WTC11 (cell line): ENCODE measurements at regions not wholly inside any gene's neighbourhood (a gene's known extent, or its start where the extent isn't known, plus 50 kb on each side); places are given as distances from the start of the nearest gene placed in this dataset.

Source experiments
- ATAC-seq: fragments of 200-7000 bp; cut with Tn5 transposase; 2 replicates; pipeline ENCODE4 v1.10.0; 2021; ENCODE audit warnings: mild to moderate bottlenecking, moderate library complexity
- CTCF ChIA-PET: fragments of 300-600 bp; sonication (Branson Sonifier 250); formaldehyde crosslinking; loops from one replicate; lab custom pipeline; 2021; ENCODE audit warnings: antibody characterized with exemption; lab: Charles Lee
- POLR2A ChIA-PET: fragments of 350-600 bp; sonication (Branson Sonifier 250); formaldehyde crosslinking; loops from one replicate; lab custom pipeline; 2021; ENCODE audit warnings: antibody characterized with exemption; lab: Charles Lee
- DNase-seq: peaks from one replicate; pipeline ENCODE4 v3.0.0; 2021; ENCODE audit warnings: low spot score
- H3K27ac Mint-ChIP-seq: 2 replicates; pipeline ENCODE4 v1.8.0; 2021; ENCODE audit warnings: mixed read lengths
- H3K27me3 Mint-ChIP-seq: 2 replicates; pipeline ENCODE4 v1.8.0; 2021; ENCODE audit warnings: low read depth, mild to moderate bottlenecking, moderate library complexity, mixed read lengths
- H3K36me3 Mint-ChIP-seq: 2 replicates; pipeline ENCODE4 v1.8.0; 2021; ENCODE audit warnings: mixed read lengths
- H3K4me1 Mint-ChIP-seq: 2 replicates; pipeline ENCODE4 v1.8.0; 2022; ENCODE audit warnings: mixed read lengths
- H3K4me3 Mint-ChIP-seq: 2 replicates; pipeline ENCODE4 v1.8.0; 2021; ENCODE audit warnings: mild to moderate bottlenecking, moderate library complexity, mixed read lengths
- H3K9me3 Mint-ChIP-seq: 2 replicates; pipeline ENCODE4 v1.8.0; 2021; ENCODE audit warnings: mixed read lengths
- AR ChIP-seq: fragments of 250-450 bp; sonication (Bioruptor Pico); IDR thresholded peaks from 2 replicates; pipeline ENCODE4 v1.9.0; 2021; ENCODE audit warnings: mild to moderate bottlenecking
- ARID4B ChIP-seq: sonication (generic); formaldehyde crosslinking; IDR thresholded peaks from 2 replicates; pipeline ENCODE4 v1.8.0; 2023; ENCODE audit warnings: missing genetic modification reagents, mild to moderate bottlenecking, borderline replicate concordance
- ATF3 ChIP-seq: sonication (generic); formaldehyde crosslinking; conservative IDR thresholded peaks from 2 replicates; pipeline ENCODE4 v1.8.1; 2022; ENCODE audit warnings: mild to moderate bottlenecking, missing genetic modification reagents
- CREM ChIP-seq: sonication (generic); formaldehyde crosslinking; IDR thresholded peaks from 2 replicates; pipeline ENCODE4 v1.8.1; 2022; ENCODE audit warnings: mild to moderate bottlenecking, missing genetic modification reagents, moderate library complexity
- CTCF ChIP-seq: fragments of 200-600 bp; IDR thresholded peaks from 2 replicates; pipeline ENCODE4 v1.8.0; 2022; ENCODE audit warnings: antibody characterized with exemption
- E2F5 ChIP-seq: sonication (generic); formaldehyde crosslinking; IDR thresholded peaks from 2 replicates; pipeline ENCODE4 v1.8.1; 2022; ENCODE audit warnings: mild to moderate bottlenecking, moderate library complexity, missing genetic modification reagents
- FOXP4 ChIP-seq: sonication (generic); formaldehyde crosslinking; IDR thresholded peaks from 2 replicates; pipeline ENCODE4 v1.8.0; 2022; ENCODE audit warnings: mild to moderate bottlenecking, missing genetic modification reagents
- IRF1 ChIP-seq: sonication (generic); formaldehyde crosslinking; IDR thresholded peaks from 2 replicates; pipeline ENCODE4 v1.8.0; 2023; ENCODE audit warnings: missing genetic modification reagents
- JAZF1 ChIP-seq: fragments of 250-450 bp; sonication (Bioruptor Pico); IDR thresholded peaks from 2 replicates; pipeline ENCODE4 v1.9.0; 2021; ENCODE audit warnings: moderate library complexity, mild to moderate bottlenecking, inconsistent platforms
- MXD4 ChIP-seq: fragments of 250-450 bp; sonication (Bioruptor Pico); IDR thresholded peaks from 2 replicates; pipeline ENCODE4 v1.8.0; 2021; ENCODE audit warnings: mild to moderate bottlenecking, moderate library complexity, borderline replicate concordance
- MYBL2 ChIP-seq: sonication (generic); formaldehyde crosslinking; IDR thresholded peaks from 2 replicates; pipeline ENCODE4 v1.8.1; 2023; ENCODE audit warnings: mild to moderate bottlenecking, moderate library complexity, missing genetic modification reagents
- NR2C2 ChIP-seq: sonication (generic); formaldehyde crosslinking; IDR thresholded peaks from 2 replicates; pipeline ENCODE4 v1.8.0; 2022; ENCODE audit warnings: mild to moderate bottlenecking, missing genetic modification reagents
- TP53 ChIP-seq: sonication (generic); formaldehyde crosslinking; IDR thresholded peaks from 2 replicates; pipeline ENCODE4 v1.8.1; 2023; ENCODE audit warnings: mild to moderate bottlenecking, missing genetic modification reagents
- USF1 ChIP-seq: sonication (generic); formaldehyde crosslinking; IDR thresholded peaks from 2 replicates; pipeline ENCODE4 v1.8.0; 2022; ENCODE audit warnings: mild to moderate bottlenecking, missing genetic modification reagents
- ZNF532 ChIP-seq: fragments of 250-450 bp; sonication (Bioruptor Pico); IDR thresholded peaks from 2 replicates; pipeline ENCODE4 v1.9.0; 2021; ENCODE audit warnings: mild to moderate bottlenecking, borderline replicate concordance

GRCh38 chr14:49051328-49052060 lies 534.7 kb downstream of the RPS29 start (continued):
- no peak for TF ChIP-seq ZNF532 (CRISPR knock-in tag)
- no peak for TF ChIP-seq TP53
- TF ChIP-seq AR (CRISPR knock-in tag) = no peak
- no peak for TF ChIP-seq CTCF
- TF ChIP-seq USF1 (CRISPR knock-in tag) = no peak
- no peak for TF ChIP-seq NR2C2 (CRISPR knock-in tag)
- TF ChIP-seq CREM (CRISPR knock-in tag) = no peak
- TF ChIP-seq MYBL2 (CRISPR knock-in tag) = no peak
- TF ChIP-seq ATF3 (CRISPR knock-in tag) = no peak
- TF ChIP-seq ARID4B (CRISPR knock-in tag) = no peak

GRCh38 chr14:49050822-49051221 lies 535.4 kb downstream of the RPS29 start:
- ATAC-seq = no peak
- TF ChIP-seq IRF1 (CRISPR knock-in tag) = no peak
- no peak for TF ChIP-seq JAZF1 (CRISPR knock-in tag)
- TF ChIP-seq FOXP4 (CRISPR knock-in tag) = no peak
- no peak for TF ChIP-seq NR2C2 (CRISPR knock-in tag)
- no peak for TF ChIP-seq E2F5 (CRISPR knock-in tag)
- TF ChIP-seq MXD4 (CRISPR knock-in tag) = no peak

More at GRCh38 chr14:49050822-49051221, 535.4 kb downstream of the RPS29 start:
- Mint-ChIP-seq H3K36me3 (peaks cover 2% of the 10 kb centered on the region; the same call in 1 of the 2 replicates), H3K4me1 (no peaks in the 10 kb centered on the region), H3K27ac (no peak overlapping the region), H3K4me3 (no peak overlapping the region), H3K9me3 (peaks cover 48% of the 10 kb centered on the region), H3K27me3 (no peaks in the 10 kb centered on the region; the same call in 1 of the 2 replicates)
- ChIA-PET CTCF (no interaction called here), POLR2A (no interaction called here)
- DNase-seq = no peak
